Esophagus muscularis mucosa (tissue), 4 donors: ENCODE measurements at regions not wholly inside any gene's neighbourhood (a gene's known extent, or its start where the extent isn't known, plus 50 kb on each side); places are given as distances from the start of the nearest gene placed in this dataset.

Experiments used
- DNase-seq: peaks from one replicate; pipeline ENCODE4 v3.0.0-alpha.2; 2017; ENCODE audit errors: extremely low spot score
- H3K27ac ChIP-seq, 4 donors: fragments of 200-600 bp; sonication (generic); replicated peaks in 1 of 4; 1 replicate in 3 of 4; 2 replicates in 1 of 4; pipeline ENCODE4 v1.5.1; 2016 to 2019; ENCODE audit warnings: mild to moderate bottlenecking in 1 of 4
- H3K27me3 ChIP-seq, 4 donors: fragments of 200-600 bp; sonication (generic); one replicate each; pipeline versions ENCODE4 v1.5.1 to v1.6.0; 2016 to 2019
- H3K36me3 ChIP-seq, 4 donors: fragments of 200-600 bp; sonication (generic); one replicate each; pipeline ENCODE4 v1.5.1; 2016 to 2019
- H3K4me1 ChIP-seq, 4 donors: fragments of 200-600 bp; sonication (generic); one replicate each; pipeline ENCODE4 v1.5.1; 2016 to 2019
- H3K4me3 ChIP-seq, 4 donors: fragments of 200-600 bp; sonication (generic); 1 replicate in 2 of 4; 2 replicates in 2 of 4; pipeline ENCODE4 v1.5.1; 2016 to 2019; ENCODE audit warnings: mild to moderate bottlenecking in 4 of 4, moderate library complexity in 1 of 4
- H3K9me3 ChIP-seq, 4 donors: fragments of 200-600 bp; sonication (generic); 1 replicate in 3 of 4; 2 replicates in 1 of 4; pipeline ENCODE4 v1.5.1; 2016 to 2019
- EP300 ChIP-seq: sonication (generic); formaldehyde crosslinking; IDR thresholded peaks from one replicate; pipeline ENCODE4 v1.6.1; 2017; ENCODE audit warnings: antibody characterized with exemption
- POLR2A ChIP-seq: fragments of 450-650 bp; IDR thresholded peaks from one replicate; pipeline ENCODE4 v1.6.1; 2017; ENCODE audit warnings: antibody characterized with exemption, moderate library complexity, mild to moderate bottlenecking, low read depth
- POLR2AphosphoS5 ChIP-seq, 2 donors: sonication (generic); formaldehyde crosslinking; IDR thresholded peaks; one replicate each; pipeline ENCODE4 v1.6.1; 2017; ENCODE audit warnings: antibody characterized with exemption in 2 of 2
- WGBS: methylation state at CpG from one replicate; pipeline ENCODE4 v1.1.5; 2018; 5-methylcytosine and 5-hydroxymethylcytosine counted together
- intact Hi-C: fragments of 100-400 bp; cut with DNase I; formaldehyde crosslinking; loops from one replicate; pipeline ENCODE4 v1.15.1; 2023
- TF ChIP-seq, protein P1 (sequence below), 3 experiments: fragments of 200-600 bp in 2 of 3; fragments of 450-650 bp in 1 of 3; sonication (generic) in 2 of 3; IDR thresholded peaks; one replicate each; pipeline ENCODE4 v1.5.1; 2017 to 2019; ENCODE audit warnings: antibody characterized with exemption in 3 of 3, mild to moderate bottlenecking in 2 of 3, moderate library complexity in 1 of 3

DNA sequence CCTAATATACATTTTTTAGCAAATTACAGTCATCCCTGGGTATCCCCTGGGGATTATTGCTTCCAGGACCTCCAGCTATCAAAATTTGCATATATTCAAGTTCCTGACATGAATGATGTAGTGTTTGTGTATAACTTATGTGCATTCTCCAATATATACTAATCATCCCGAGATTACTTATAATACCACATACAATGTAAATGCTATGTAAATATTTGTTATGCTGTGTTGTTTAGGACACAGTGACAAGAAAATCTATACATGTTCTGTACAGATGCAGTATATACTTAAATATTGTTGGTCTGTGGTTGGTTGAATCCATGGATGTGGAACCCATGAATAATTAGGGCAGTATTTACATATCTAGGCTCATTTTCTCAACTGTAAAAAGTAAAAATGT is 1060.3 kb downstream of the DSC3 start:
- no peak for DNase-seq
- TF ChIP-seq POLR2AphosphoS5 (IDR thresholded peaks at IDR 0.05) (no peak), EP300 (no peak), POLR2A (no peak)
- TF ChIP-seq, protein P1, sequence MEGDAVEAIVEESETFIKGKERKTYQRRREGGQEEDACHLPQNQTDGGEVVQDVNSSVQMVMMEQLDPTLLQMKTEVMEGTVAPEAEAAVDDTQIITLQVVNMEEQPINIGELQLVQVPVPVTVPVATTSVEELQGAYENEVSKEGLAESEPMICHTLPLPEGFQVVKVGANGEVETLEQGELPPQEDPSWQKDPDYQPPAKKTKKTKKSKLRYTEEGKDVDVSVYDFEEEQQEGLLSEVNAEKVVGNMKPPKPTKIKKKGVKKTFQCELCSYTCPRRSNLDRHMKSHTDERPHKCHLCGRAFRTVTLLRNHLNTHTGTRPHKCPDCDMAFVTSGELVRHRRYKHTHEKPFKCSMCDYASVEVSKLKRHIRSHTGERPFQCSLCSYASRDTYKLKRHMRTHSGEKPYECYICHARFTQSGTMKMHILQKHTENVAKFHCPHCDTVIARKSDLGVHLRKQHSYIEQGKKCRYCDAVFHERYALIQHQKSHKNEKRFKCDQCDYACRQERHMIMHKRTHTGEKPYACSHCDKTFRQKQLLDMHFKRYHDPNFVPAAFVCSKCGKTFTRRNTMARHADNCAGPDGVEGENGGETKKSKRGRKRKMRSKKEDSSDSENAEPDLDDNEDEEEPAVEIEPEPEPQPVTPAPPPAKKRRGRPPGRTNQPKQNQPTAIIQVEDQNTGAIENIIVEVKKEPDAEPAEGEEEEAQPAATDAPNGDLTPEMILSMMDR (IDR thresholded peaks at IDR 0.05), result no peak
- no peaks in the 10 kb centered on the region for H3K9me3 ChIP-seq
- 83% methylated on average over 1 of the region's 1 CpG for WGBS
- no peaks in the 10 kb centered on the region for H3K4me1 ChIP-seq
- no peaks in the 10 kb centered on the region for H3K27me3 ChIP-seq
- intact Hi-C loops, result no loop called here
- no peaks in the 10 kb centered on the region for H3K36me3 ChIP-seq
- no peak overlapping the region for H3K4me3 ChIP-seq
- no peak overlapping the region for H3K27ac ChIP-seq

- no peak overlapping the region for H3K4me3 ChIP-seq
- no peaks in the 10 kb centered on the region for H3K36me3 ChIP-seq
- TF ChIP-seq, protein P1 (IDR thresholded peaks at IDR 0.05), result no peak
- no peak for TF ChIP-seq EP300
- no peak for TF ChIP-seq POLR2AphosphoS5 (IDR thresholded peaks at IDR 0.05)
- no peak for TF ChIP-seq POLR2A
- 93% methylated on average over 1 of the region's 1 CpG for WGBS
- no peak overlapping the region for H3K27ac ChIP-seq
- DNase-seq, result no peak
- no peaks in the 10 kb centered on the region for H3K4me1 ChIP-seq
- no peaks in the 10 kb centered on the region for H3K27me3 ChIP-seq
- intact Hi-C loops, result no loop called here
- no peaks in the 10 kb centered on the region for H3K9me3 ChIP-seq
These were observed 1062.7 kb downstream of the DSC3 start for GRCh38 chr18:29979881-29980280.

DNA sequence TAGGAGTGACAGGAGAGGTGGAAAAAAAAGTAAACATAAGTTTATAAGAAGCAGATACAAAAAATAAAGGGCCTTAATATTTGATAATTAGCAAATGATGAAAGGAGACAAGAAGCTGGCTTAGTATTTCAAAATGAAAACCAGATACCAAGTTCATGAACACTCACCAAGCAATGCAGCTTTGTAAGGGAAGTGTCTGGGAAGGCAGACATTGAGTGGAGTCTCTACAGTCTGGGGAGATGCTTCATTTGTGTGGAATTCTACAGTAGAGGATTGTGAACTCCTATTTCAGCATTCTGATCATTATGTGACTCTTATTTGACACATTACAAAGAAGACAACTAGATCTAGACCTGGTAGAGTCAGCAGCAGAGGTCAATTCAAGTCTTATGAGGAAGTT is 1072.7 kb downstream of the DSC3 start:
- intact Hi-C loops, result no loop called here
- Histone ChIP-seq H3K4me1 (no peaks in the 10 kb centered on the region), H3K27ac (no peak overlapping the region), H3K9me3 (no peaks in the 10 kb centered on the region), H3K36me3 (no peaks in the 10 kb centered on the region), H3K4me3 (no peak overlapping the region), H3K27me3 (no peaks in the 10 kb centered on the region)
- no peak for DNase-seq
- TF ChIP-seq POLR2AphosphoS5 (IDR thresholded peaks at IDR 0.05) (no peak), POLR2A (no peak), EP300 (no peak)
- TF ChIP-seq, protein P1 (IDR thresholded peaks at IDR 0.05), result no peak

- 62% methylated on average over 3 of the region's 3 CpGs for whole genome bisulfite sequencing
- Histone ChIP-seq H3K4me3 (no peak overlapping the region), H3K27ac (no peak overlapping the region), H3K4me1 (no peaks in the 10 kb centered on the region), H3K27me3 (no peaks in the 10 kb centered on the region), H3K9me3 (no peaks in the 10 kb centered on the region), H3K36me3 (no peaks in the 10 kb centered on the region)
- intact Hi-C loops, result no loop called here
- DNase-seq, result no peak
- no peak for TF ChIP-seq POLR2AphosphoS5 (IDR thresholded peaks at IDR 0.05)
- TF ChIP-seq, protein P1 (IDR thresholded peaks at IDR 0.05), result no peak
- no peak for TF ChIP-seq EP300
- TF ChIP-seq POLR2A, result no peak
These were observed 1080.0 kb downstream of the DSC3 start for GRCh38 chr18:29962579-29962978.

DNA sequence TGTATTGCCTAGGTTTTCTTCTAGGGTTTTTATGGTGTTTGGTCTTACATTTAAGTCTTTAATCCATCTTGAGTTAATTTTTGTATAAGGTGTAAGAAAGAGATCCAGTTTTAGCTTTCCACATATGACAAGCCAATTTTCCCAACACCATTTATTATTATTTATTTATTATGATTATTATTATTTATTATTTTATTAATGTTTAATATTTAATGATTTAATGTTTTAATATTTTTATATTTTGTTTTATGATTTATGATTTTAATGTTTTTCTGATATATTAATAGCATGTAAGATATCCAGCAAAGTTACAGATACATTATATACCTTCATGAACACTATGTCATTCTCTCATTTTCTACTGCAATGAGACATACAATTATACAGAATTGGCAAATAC is 1082.0 kb downstream of the DSC3 start:
- Histone ChIP-seq H3K4me1 (no peaks in the 10 kb centered on the region), H3K27me3 (no peaks in the 10 kb centered on the region), H3K36me3 (no peaks in the 10 kb centered on the region), H3K27ac (no peak overlapping the region), H3K4me3 (no peak overlapping the region), H3K9me3 (no peaks in the 10 kb centered on the region)
- no peak for DNase-seq
- TF ChIP-seq, protein P1 (IDR thresholded peaks at IDR 0.05), result no peak
- TF ChIP-seq POLR2A, result no peak
- no peak for TF ChIP-seq EP300
- TF ChIP-seq POLR2AphosphoS5 (IDR thresholded peaks at IDR 0.05), result no peak
- intact Hi-C loops, result no loop called here
